ACC112 (cell line): ENCODE measurements at regions not wholly inside any gene's neighbourhood (a gene's known extent, or its start where the extent isn't known, plus 50 kb on each side); places are given as distances from the start of the nearest gene placed in this dataset.
A peak's percentile ranks its signal among the peaks of the same experiment; 100 is the strongest.
"Not testable (repeated sequence)": the region's sequence is repeated elsewhere in the genome, so short reads cannot be mapped to it uniquely, and the experiment has no call there.

ENCODE experiments used
- H2AFZ ChIP-seq: fragments of 200-600 bp; sonication (generic); one replicate; pipeline ENCODE4 v1.6.0; 2017; ENCODE audit warnings: antibody characterized with exemption, low read length; ENCODE audit not compliant: unreplicated experiment
- H3K27ac ChIP-seq: fragments of 200-600 bp; sonication (generic); 2 replicates; pipeline ENCODE4 v1.5.1; 2014; ENCODE audit warnings: low read depth, mild to moderate bottlenecking, antibody characterized with exemption, low read length, moderate library complexity
- H3K27me3 ChIP-seq: fragments of 200-600 bp; sonication (generic); 2 replicates; pipeline ENCODE4 v1.6.1; 2014; ENCODE audit warnings: mild to moderate bottlenecking, antibody characterized with exemption, low read length, moderate library complexity, mixed read lengths; ENCODE audit not compliant: insufficient read depth
- H3K36me3 ChIP-seq: fragments of 200-600 bp; sonication (generic); 2 replicates; pipeline ENCODE4 v1.6.1; 2016; ENCODE audit warnings: mild to moderate bottlenecking, antibody characterized with exemption, low read length, moderate library complexity, mixed read lengths; ENCODE audit not compliant: insufficient read depth
- H3K4me1 ChIP-seq: fragments of 200-600 bp; sonication (generic); one replicate; pipeline ENCODE4 v1.6.1; 2016; ENCODE audit warnings: low read length, mixed read lengths; ENCODE audit not compliant: insufficient read depth, unreplicated experiment, control insufficient read depth
- H3K4me3 ChIP-seq: fragments of 200-600 bp; sonication (generic); 2 replicates; pipeline ENCODE4 v1.5.1; 2014; ENCODE audit warnings: mild to moderate bottlenecking, low read depth, low read length
- H3K79me2 ChIP-seq: fragments of 200-600 bp; sonication (generic); one replicate; pipeline ENCODE4 v1.6.0; 2016; ENCODE audit warnings: low read length; ENCODE audit not compliant: control insufficient read depth, unreplicated experiment, insufficient read depth

GRCh38 chr15:99487337-99487730, 78.5 kb upstream of the MEF2A start:
- peak overlapping the region; percentile 59; the same call in 1 of the 2 replicates for H3K27ac ChIP-seq
- H3K79me2 ChIP-seq = no peaks in the 10 kb centered on the region
- no peaks in the 10 kb centered on the region for H3K27me3 ChIP-seq
- H3K4me3 ChIP-seq = peak overlapping the region; percentile 68
- H3K4me1 ChIP-seq = peaks cover 11% of the 10 kb centered on the region
- peak overlapping the region; percentile 26 for H2AFZ ChIP-seq
- no peaks in the 10 kb centered on the region for H3K36me3 ChIP-seq

DNA sequence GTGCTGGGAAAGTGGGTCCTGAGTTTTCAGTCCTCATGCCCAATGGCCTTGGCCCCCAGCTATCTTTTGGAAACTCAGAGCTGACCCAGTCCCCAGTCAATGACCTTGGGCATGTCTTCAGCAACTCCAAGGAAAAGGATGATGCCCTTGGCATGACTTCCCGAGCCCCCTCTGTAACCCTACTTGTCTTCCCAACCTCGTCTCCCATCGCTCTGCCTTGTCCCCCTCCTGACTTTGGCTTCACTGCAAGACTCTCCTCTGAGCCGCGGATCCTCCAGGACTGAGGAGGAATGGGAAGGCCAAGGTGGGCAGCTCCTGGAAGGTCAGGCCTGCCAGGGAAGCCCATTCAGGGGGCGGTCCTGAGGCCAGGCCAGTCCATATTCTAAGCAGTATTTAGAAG, 73.5 kb upstream of the MEF2A start:
- no peaks in the 10 kb centered on the region for H3K27me3 ChIP-seq
- H2AFZ ChIP-seq = no peak overlapping the region
- H3K4me3 ChIP-seq = no peak overlapping the region
- no peaks in the 10 kb centered on the region for H3K79me2 ChIP-seq
- H3K4me1 ChIP-seq = peaks cover 3% of the 10 kb centered on the region
- H3K36me3 ChIP-seq = no peaks in the 10 kb centered on the region
- H3K27ac ChIP-seq = no peak overlapping the region

DNA sequence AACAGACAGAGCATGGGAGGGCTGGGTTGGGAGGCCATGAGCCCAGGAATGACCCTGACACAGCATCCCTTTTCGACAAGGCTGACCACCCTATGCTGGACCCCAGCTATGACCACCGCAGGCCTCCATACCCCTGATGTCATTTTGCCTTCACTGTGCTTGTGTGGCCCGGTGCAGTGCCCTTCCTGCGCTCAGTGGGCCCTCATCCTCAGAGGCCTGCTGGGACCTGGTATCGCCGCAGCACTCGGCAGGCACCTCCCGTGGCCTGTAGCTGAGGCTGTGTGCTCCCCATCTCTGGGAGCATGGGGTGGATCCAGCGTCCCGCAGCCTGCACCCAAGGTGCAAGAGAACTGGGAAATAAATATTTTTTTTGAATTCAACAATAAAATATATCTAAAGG, 73.1 kb upstream of the MEF2A start:
- Histone ChIP-seq H3K4me3 (no peak overlapping the region), H3K4me1 (no peaks in the 10 kb centered on the region), H3K36me3 (no peaks in the 10 kb centered on the region), H2AFZ (no peak overlapping the region), H3K27me3 (no peaks in the 10 kb centered on the region), H3K79me2 (no peaks in the 10 kb centered on the region), H3K27ac (no peak overlapping the region)

DNA sequence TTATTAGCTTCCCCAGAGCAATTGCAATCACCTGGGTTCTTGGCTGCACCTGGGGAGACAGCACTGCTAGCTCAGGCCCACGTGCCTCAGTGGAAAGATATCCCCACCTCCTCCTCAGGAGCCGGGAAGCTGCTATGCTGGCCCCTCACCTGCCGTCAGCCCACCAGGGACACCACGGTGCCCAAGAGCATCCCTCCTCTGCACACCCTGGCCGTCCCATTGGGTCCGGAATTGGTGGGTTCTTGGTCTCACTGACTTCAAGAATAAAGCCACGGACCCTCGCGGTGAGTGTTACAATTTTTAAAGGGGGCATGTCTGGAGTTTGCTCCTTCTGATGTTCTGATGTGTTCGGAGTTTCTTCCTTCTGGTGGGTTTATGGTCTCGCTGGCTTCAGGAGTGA, 72.3 kb upstream of the MEF2A start:
- Histone ChIP-seq H3K4me3 (no peak overlapping the region), H3K27ac (no peak overlapping the region), H2AFZ (no peak overlapping the region), H3K4me1 (no peaks in the 10 kb centered on the region), H3K36me3 (no peaks in the 10 kb centered on the region), H3K27me3 (no peaks in the 10 kb centered on the region), H3K79me2 (no peaks in the 10 kb centered on the region)

GRCh38 chr15:99494536-99495233, 71.1 kb upstream of the MEF2A start:
- not testable (repeated sequence) for H3K27ac ChIP-seq

DNA sequence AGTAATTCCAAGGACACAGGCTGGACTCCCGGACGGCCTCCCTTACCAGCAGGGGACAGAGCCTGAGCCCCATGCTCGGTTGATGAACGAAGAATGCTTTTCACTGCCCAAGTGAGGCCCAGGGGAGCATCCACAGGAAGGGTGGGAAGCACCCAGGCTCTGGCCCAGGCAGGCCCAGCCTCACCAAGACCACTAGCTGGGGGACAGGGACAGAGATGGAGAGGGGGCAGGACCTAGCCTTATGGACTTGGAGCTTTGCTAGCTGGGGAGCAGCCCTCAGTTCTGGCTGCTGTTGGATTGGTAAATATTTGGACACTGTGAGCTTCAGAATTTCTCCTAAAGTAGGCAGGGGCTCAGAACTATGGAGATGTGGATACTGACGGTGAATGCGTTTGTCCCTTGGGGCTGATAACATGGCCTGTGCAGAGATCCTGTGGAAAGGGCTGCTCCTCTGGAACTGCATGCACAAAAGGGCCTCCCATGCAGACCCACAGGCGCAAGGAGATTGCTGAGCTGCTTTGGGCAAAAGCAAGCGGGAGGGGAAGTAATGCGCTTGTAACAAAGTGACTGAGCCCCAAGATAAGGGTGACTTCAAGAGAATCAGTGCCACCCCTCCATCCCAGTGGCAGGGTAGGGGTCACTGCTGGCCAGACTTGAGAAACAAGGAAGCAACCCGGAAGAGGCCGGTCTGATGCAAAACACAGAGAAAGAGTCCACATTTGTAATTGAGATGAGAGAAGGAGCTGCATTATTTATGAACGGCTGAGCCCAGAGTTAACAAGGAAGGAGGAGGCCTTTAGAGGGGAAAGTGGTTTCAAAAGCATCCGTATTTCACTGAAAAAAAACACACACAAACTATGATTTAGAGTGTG, 70.1 kb upstream of the MEF2A start:
- no peak overlapping the region for H2AFZ ChIP-seq
- H3K36me3 ChIP-seq = no peaks in the 10 kb centered on the region
- H3K27ac ChIP-seq = no peak overlapping the region
- no peaks in the 10 kb centered on the region for H3K79me2 ChIP-seq
- no peaks in the 10 kb centered on the region for H3K27me3 ChIP-seq
- H3K4me1 ChIP-seq = no peaks in the 10 kb centered on the region
- H3K4me3 ChIP-seq = no peak overlapping the region

More at GRCh38 chr15:99494536-99495233, 71.1 kb upstream of the MEF2A start:
- H3K36me3 ChIP-seq, H3K4me1 ChIP-seq, H2AFZ ChIP-seq, H3K4me3 ChIP-seq, H3K79me2 ChIP-seq, H3K27me3 ChIP-seq: not testable (repeated sequence)

- H3K4me1 ChIP-seq = no peaks in the 10 kb centered on the region
These were observed 69.5 kb upstream of the MEF2A start for GRCh38 chr15:99496302-99496629.

DNA sequence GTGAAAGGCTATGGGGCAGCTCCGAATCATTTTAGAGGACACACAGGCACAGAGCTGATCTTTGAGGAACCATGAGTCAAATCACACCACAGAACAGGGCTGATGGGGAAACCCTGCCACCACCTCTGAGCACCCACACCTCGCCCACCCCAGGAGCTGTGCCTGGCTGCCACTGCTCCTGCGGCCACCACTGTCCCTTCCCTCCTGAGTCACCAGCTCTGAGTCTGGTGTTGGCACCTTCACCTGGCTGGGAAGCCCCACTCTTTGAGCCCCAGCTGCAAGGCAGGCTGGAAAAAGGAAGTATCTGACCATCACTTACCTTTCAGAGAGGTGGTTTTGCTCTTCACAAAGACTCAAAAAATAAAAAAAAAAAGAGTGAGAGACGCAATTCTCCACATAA, 63.6 kb upstream of the MEF2A start:
- no peaks in the 10 kb centered on the region for H3K36me3 ChIP-seq
- no peak overlapping the region for H2AFZ ChIP-seq
- no peaks in the 10 kb centered on the region for H3K27me3 ChIP-seq
- no peak overlapping the region for H3K4me3 ChIP-seq
- H3K79me2 ChIP-seq = no peaks in the 10 kb centered on the region
- H3K27ac ChIP-seq = no peak overlapping the region
- peaks cover 6% of the 10 kb centered on the region for H3K4me1 ChIP-seq

More at GRCh38 chr15:99496302-99496629, 69.5 kb upstream of the MEF2A start:
- H3K27me3 ChIP-seq = no peaks in the 10 kb centered on the region
- no peaks in the 10 kb centered on the region for H3K79me2 ChIP-seq
- no peaks in the 10 kb centered on the region for H3K36me3 ChIP-seq
- H3K27ac ChIP-seq = no peak overlapping the region
- H3K4me3 ChIP-seq = no peak overlapping the region
- no peak overlapping the region for H2AFZ ChIP-seq

DNA sequence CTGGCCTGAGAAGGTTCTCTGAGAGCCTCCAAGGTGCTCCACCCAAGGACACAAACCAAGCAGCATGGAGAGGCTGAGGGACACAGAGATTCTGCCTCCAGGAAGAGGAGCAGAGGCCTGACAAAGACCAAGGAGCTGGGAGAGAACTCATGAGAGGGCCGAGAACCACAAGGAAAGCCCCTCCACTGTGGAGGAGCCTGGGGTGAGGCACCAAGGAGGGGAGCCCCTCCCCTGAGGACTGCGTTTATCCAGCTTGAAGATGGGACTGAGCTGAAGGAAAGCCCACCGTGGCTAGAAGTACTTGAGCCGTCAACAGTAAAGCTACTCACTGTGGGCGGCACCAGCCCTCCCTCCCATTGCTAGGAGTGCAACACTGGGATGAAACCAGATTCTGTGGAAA, 63.1 kb upstream of the MEF2A start:
- H3K79me2 ChIP-seq = no peaks in the 10 kb centered on the region
- H3K36me3 ChIP-seq = no peaks in the 10 kb centered on the region
- H2AFZ ChIP-seq = no peak overlapping the region
- no peak overlapping the region for H3K27ac ChIP-seq
- peaks cover 10% of the 10 kb centered on the region for H3K4me1 ChIP-seq
- no peaks in the 10 kb centered on the region for H3K27me3 ChIP-seq
- H3K4me3 ChIP-seq = no peak overlapping the region

DNA sequence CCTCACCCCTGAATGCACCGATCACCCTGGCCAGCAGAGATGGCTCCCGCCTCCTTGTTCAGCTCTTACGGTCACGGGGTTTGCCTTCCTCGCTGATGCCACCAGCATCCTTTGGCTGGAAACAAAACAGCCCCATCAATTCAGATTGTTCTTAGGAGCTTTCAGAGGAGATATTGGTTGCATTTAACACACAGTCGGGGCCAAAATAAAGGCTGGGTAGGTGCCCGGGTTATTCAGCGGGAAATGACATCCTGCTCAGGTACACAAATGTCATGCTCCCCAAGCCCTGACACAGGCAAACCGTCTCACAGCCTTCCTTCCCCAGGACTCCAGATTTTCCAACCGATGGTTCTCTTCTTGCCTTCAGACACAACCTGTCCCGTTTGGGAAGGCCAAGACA, 62.4 kb upstream of the MEF2A start:
- H3K27me3 ChIP-seq = no peaks in the 10 kb centered on the region
- no peaks in the 10 kb centered on the region for H3K36me3 ChIP-seq
- H3K79me2 ChIP-seq = no peaks in the 10 kb centered on the region
- no peak overlapping the region for H2AFZ ChIP-seq
- H3K4me3 ChIP-seq = no peak overlapping the region
- H3K4me1 ChIP-seq = peaks cover 18% of the 10 kb centered on the region
- H3K27ac ChIP-seq = no peak overlapping the region
